CD4-positive, alpha-beta T cell (primary cell): ENCODE measurements at regions not wholly inside any gene's neighbourhood (a gene's known extent, or its start where the extent isn't known, plus 50 kb on each side); places are given as distances from the start of the nearest gene placed in this dataset.

ENCODE experiments used
- ATAC-seq: fragments of 200-7000 bp; cut with Tn5 transposase; one replicate; pipeline ENCODE4 v1.10.0; 2022; ENCODE audit warnings: mild to moderate bottlenecking; ENCODE audit not compliant: poor library complexity
- CTCF ChIA-PET: fragments of 350-600 bp; sonication (Branson Sonifier 250); formaldehyde crosslinking; loops from one replicate; lab custom pipeline; 2021; ENCODE audit warnings: antibody characterized with exemption, inconsistent platforms; lab: Charles Lee
- POLR2A ChIA-PET: fragments of 350-600 bp; sonication (Branson Sonifier 250); formaldehyde crosslinking; loops from one replicate; lab custom pipeline; 2021; ENCODE audit warnings: antibody characterized with exemption, inconsistent platforms; lab: Charles Lee
- DNase-seq, 14 experiments: peaks; one replicate each; pipeline ENCODE4 v3.0.0-alpha.2; 2013 to 2020; ENCODE audit warnings: mixed read lengths in 2 of 14
- H3K27ac ChIP-seq, 2 donors: one replicate each; pipeline versions ENCODE4 v1.5.1 to v1.7.0; 2013; ENCODE audit warnings: low read length in 2 of 2, low read depth in 1 of 2, mild to moderate bottlenecking in 1 of 2
- H3K27me3 ChIP-seq, 2 experiments: 1 replicate in 1 of 2; 2 replicates in 1 of 2; pipeline versions ENCODE4 v1.6.1 to v1.7.0; 2013; ENCODE audit warnings: low read length in 2 of 2, control low read depth in 1 of 2, mild to moderate bottlenecking in 1 of 2, moderate library complexity in 1 of 2; ENCODE audit not compliant: insufficient read depth in 2 of 2, control insufficient read depth in 1 of 2
- H3K36me3 ChIP-seq: one replicate; pipeline ENCODE4 v1.6.1; 2013; ENCODE audit warnings: low read length, control low read depth; ENCODE audit not compliant: insufficient read depth
- H3K4me1 ChIP-seq: one replicate; pipeline ENCODE4 v1.6.1; 2013; ENCODE audit warnings: low read length, control low read depth; ENCODE audit not compliant: insufficient read depth
- H3K4me3 ChIP-seq: one replicate; pipeline ENCODE4 v1.5.1; 2013; ENCODE audit warnings: mild to moderate bottlenecking, low read length, moderate library complexity
- H3K9me3 ChIP-seq, 2 experiments: 1 replicate in 1 of 2; 2 replicates in 1 of 2; pipeline versions ENCODE4 v1.6.1 to v1.7.0; 2013; ENCODE audit warnings: low read length in 2 of 2, mild to moderate bottlenecking in 2 of 2, control low read depth in 1 of 2, moderate library complexity in 1 of 2; ENCODE audit not compliant: control insufficient read depth in 1 of 2, insufficient read depth in 1 of 2
- H3K27ac Mint-ChIP-seq: one replicate; pipeline ENCODE4 v1.8.0; 2020; ENCODE audit warnings: mixed read lengths
- H3K27me3 Mint-ChIP-seq: one replicate; pipeline ENCODE4 v1.8.0; 2021; ENCODE audit warnings: mixed read lengths
- H3K36me3 Mint-ChIP-seq: one replicate; pipeline ENCODE4 v1.8.0; 2021; ENCODE audit warnings: low read depth, mixed read lengths
- H3K4me1 Mint-ChIP-seq: one replicate; pipeline ENCODE4 v1.8.0; 2021; ENCODE audit warnings: low read depth, mixed read lengths
- H3K4me3 Mint-ChIP-seq: one replicate; pipeline ENCODE4 v1.8.0; 2020; ENCODE audit warnings: mild to moderate bottlenecking, mixed read lengths
- H3K9me3 Mint-ChIP-seq: one replicate; pipeline ENCODE4 v1.8.0; 2020; ENCODE audit warnings: mixed read lengths
- intact Hi-C, 2 experiments: fragments of 100-400 bp; cut with DNase I in 1 of 2; cut with micrococcal nuclease in 1 of 2; formaldehyde crosslinking; loops; one replicate each; pipeline versions ENCODE4 v1.15.1 to v1.9.0; 2023 to 2025; cut with DNase I, micrococcal nuclease
- TF ChIP-seq, protein P1 (sequence below): fragments of 200-600 bp; IDR thresholded peaks from one replicate; pipeline ENCODE4 v1.8.0; 2022; ENCODE audit warnings: antibody characterized with exemption, mild to moderate bottlenecking

GRCh38 chr7:108736221-108736891, 166.7 kb downstream of the DNAJB9 start:
- intact Hi-C loops = no loop called here
- H3K27me3 Mint-ChIP-seq = no peaks in the 10 kb centered on the region
- ATAC-seq (no peak), DNase-seq (no peak)
- no peaks in the 10 kb centered on the region for H3K36me3 Mint-ChIP-seq
- no peak overlapping the region for H3K4me3 Mint-ChIP-seq
- Histone ChIP-seq H3K27ac (no peak overlapping the region), H3K4me1 (no peaks in the 10 kb centered on the region), H3K27me3 (no peaks in the 10 kb centered on the region), H3K4me3 (no peak overlapping the region), H3K9me3 (no peaks in the 10 kb centered on the region), H3K36me3 (no peaks in the 10 kb centered on the region)
- H3K27ac Mint-ChIP-seq = no peak overlapping the region
- no peaks in the 10 kb centered on the region for H3K4me1 Mint-ChIP-seq
- H3K9me3 Mint-ChIP-seq = peaks cover 2% of the 10 kb centered on the region
- POLR2A ChIA-PET = no interaction called here
- CTCF ChIA-PET = no interaction called here
- TF ChIP-seq, protein P1, sequence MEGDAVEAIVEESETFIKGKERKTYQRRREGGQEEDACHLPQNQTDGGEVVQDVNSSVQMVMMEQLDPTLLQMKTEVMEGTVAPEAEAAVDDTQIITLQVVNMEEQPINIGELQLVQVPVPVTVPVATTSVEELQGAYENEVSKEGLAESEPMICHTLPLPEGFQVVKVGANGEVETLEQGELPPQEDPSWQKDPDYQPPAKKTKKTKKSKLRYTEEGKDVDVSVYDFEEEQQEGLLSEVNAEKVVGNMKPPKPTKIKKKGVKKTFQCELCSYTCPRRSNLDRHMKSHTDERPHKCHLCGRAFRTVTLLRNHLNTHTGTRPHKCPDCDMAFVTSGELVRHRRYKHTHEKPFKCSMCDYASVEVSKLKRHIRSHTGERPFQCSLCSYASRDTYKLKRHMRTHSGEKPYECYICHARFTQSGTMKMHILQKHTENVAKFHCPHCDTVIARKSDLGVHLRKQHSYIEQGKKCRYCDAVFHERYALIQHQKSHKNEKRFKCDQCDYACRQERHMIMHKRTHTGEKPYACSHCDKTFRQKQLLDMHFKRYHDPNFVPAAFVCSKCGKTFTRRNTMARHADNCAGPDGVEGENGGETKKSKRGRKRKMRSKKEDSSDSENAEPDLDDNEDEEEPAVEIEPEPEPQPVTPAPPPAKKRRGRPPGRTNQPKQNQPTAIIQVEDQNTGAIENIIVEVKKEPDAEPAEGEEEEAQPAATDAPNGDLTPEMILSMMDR = no peak

- TF ChIP-seq, protein P1 = no peak
- Histone ChIP-seq H3K27ac (no peak overlapping the region), H3K27me3 (no peaks in the 10 kb centered on the region), H3K4me3 (no peak overlapping the region), H3K36me3 (no peaks in the 10 kb centered on the region), H3K9me3 (no peaks in the 10 kb centered on the region), H3K4me1 (no peaks in the 10 kb centered on the region)
- DNase-seq (no peak), ATAC-seq (no peak)
- peaks cover 2% of the 10 kb centered on the region for H3K9me3 Mint-ChIP-seq
- H3K27ac Mint-ChIP-seq = no peak overlapping the region
- no peaks in the 10 kb centered on the region for H3K27me3 Mint-ChIP-seq
- CTCF ChIA-PET = no interaction called here
- POLR2A ChIA-PET = no interaction called here
- no peak overlapping the region for H3K4me3 Mint-ChIP-seq
- H3K36me3 Mint-ChIP-seq = no peaks in the 10 kb centered on the region
- intact Hi-C loops = loop anchor here in 1 of 2 experiments (1.0 kb wide), 1 partner anchor 9 kb away; no protein-coding TSS in a partner anchor
- H3K4me1 Mint-ChIP-seq = no peaks in the 10 kb centered on the region
These were observed 201.5 kb downstream of the DNAJB9 start for GRCh38 chr7:108770981-108771745.

GRCh38 chr7:108771853-108772252, 202.2 kb downstream of the DNAJB9 start:
- no peaks in the 10 kb centered on the region for H3K4me1 ChIP-seq
- Mint-ChIP-seq H3K9me3 (peaks cover 2% of the 10 kb centered on the region), H3K4me1 (no peaks in the 10 kb centered on the region), H3K36me3 (no peaks in the 10 kb centered on the region), H3K27ac (no peak overlapping the region), H3K27me3 (no peaks in the 10 kb centered on the region), H3K4me3 (no peak overlapping the region)
- TF ChIP-seq, protein P1 = no peak
- no peak overlapping the region for H3K4me3 ChIP-seq
- DNase-seq (no peak), ATAC-seq (no peak)
- H3K36me3 ChIP-seq = no peaks in the 10 kb centered on the region
- intact Hi-C loops = no loop called here
- ChIA-PET POLR2A (no interaction called here), CTCF (no interaction called here)
- no peaks in the 10 kb centered on the region for H3K9me3 ChIP-seq
- no peak overlapping the region for H3K27ac ChIP-seq
- no peaks in the 10 kb centered on the region for H3K27me3 ChIP-seq
